GM12878 (cell line): ENCODE measurements at regions not wholly inside any gene's neighbourhood (a gene's known extent, or its start where the extent isn't known, plus 50 kb on each side); places are given as distances from the start of the nearest gene placed in this dataset.

Source experiments
- ATAC-seq: fragments of 200-7000 bp; cut with Tn5 transposase; 3 replicates; pipeline ENCODE4 v1.9.1; 2020; ENCODE audit warnings: mild to moderate bottlenecking, moderate library complexity
- BruUV-seq: library from RNA; stranded (reverse); fragments of 400-500 nt; replicated peaks from 2 replicates; lab custom pipeline; 2021; lab: Mats Ljungman, UMichigan
- CTCF ChIA-PET: fragments of 300-600 bp; sonication (Branson Sonifier 250); formaldehyde crosslinking; extraction: SDS; loops from one replicate; lab custom pipeline; 2021; ENCODE audit warnings: inconsistent platforms; lab: Yijun Ruan, JAX
- POLR2A ChIA-PET: fragments of 350-600 bp; formaldehyde crosslinking; extraction: SDS; loops from one replicate; lab custom pipeline; 2021; ENCODE audit warnings: inconsistent platforms; lab: Charles Lee
- RAD21 ChIA-PET: fragments of 300-600 bp; sonication (Branson Sonifier 250); formaldehyde crosslinking; loops from one replicate; lab custom pipeline; 2023; ENCODE audit warnings: antibody characterized with exemption; ENCODE audit not compliant: unreplicated experiment; lab: Charles Lee
- SMC1A ChIA-PET: fragments of 300-600 bp; sonication (Branson Sonifier 250); formaldehyde crosslinking; loops from one replicate; lab custom pipeline; 2023; ENCODE audit not compliant: unreplicated experiment, uncharacterized antibody; lab: Charles Lee
- DNase-seq: peaks from one replicate; pipeline ENCODE4 v3.0.0-alpha.2; 2011; ENCODE audit warnings: low read depth, low spot score
- FAIRE-seq: peaks from 3 replicates; lab custom pipeline; 2011; peaks lifted over from hg19 to GRCh38; lab: Jason Lieb, UNC
- H2AFZ ChIP-seq: 2 replicates; pipeline ENCODE4 v1.6.0; 2011; ENCODE audit warnings: low read depth, low read length, control low read depth; ENCODE audit not compliant: control insufficient read depth
- H3K27ac ChIP-seq: 2 replicates; pipeline ENCODE4 v1.5.1; 2011; ENCODE audit warnings: control low read depth; ENCODE audit not compliant: control insufficient read depth, insufficient read depth
- H3K27me3 ChIP-seq, 2 experiments: replicated peaks in 1 of 2; 2 replicates each; pipeline versions ENCODE4 v1.6.0 to v1.6.1; 2011; ENCODE audit warnings: low read length in 1 of 2; ENCODE audit not compliant: control insufficient read depth in 2 of 2, insufficient read depth in 2 of 2
- H3K36me3 ChIP-seq, 2 experiments: 2 replicates each; pipeline ENCODE4 v1.5.1; 2011; ENCODE audit warnings: low read length in 1 of 2; ENCODE audit not compliant: control insufficient read depth in 2 of 2, insufficient read depth in 2 of 2
- H3K4me1 ChIP-seq: 2 replicates; pipeline ENCODE4 v1.6.1; 2011; ENCODE audit warnings: mild to moderate bottlenecking, low read length, moderate library complexity, mixed read lengths; ENCODE audit not compliant: control insufficient read depth, insufficient read depth
- H3K4me2 ChIP-seq: 2 replicates; pipeline ENCODE4 v1.6.0; 2011; ENCODE audit warnings: control low read depth; ENCODE audit not compliant: control insufficient read depth, insufficient read depth
- H3K4me3 ChIP-seq: fragments of 200-600 bp; sonication (generic); 2 replicates; pipeline ENCODE4 v1.5.1; 2016
- H3K79me2 ChIP-seq: 2 replicates; pipeline ENCODE4 v1.6.0; 2011; ENCODE audit warnings: low read length; ENCODE audit not compliant: control insufficient read depth, insufficient read depth
- H3K9ac ChIP-seq: 2 replicates; pipeline ENCODE4 v1.8.0; 2011; ENCODE audit warnings: low read length, control low read depth, mixed read lengths; ENCODE audit not compliant: control insufficient read depth, insufficient read depth
- H3K9me3 ChIP-seq: replicated peaks from 3 replicates; pipeline ENCODE4 v1.5.1; 2011; ENCODE audit warnings: mild to moderate bottlenecking, low read length; ENCODE audit not compliant: control insufficient read depth, insufficient read depth
- H4K20me1 ChIP-seq: 2 replicates; pipeline ENCODE4 v1.6.0; 2011; ENCODE audit not compliant: control insufficient read depth, insufficient read depth
- BACH1 ChIP-seq: fragments of 450-650 bp; IDR thresholded peaks from 2 replicates; pipeline ENCODE4 v1.6.1; 2017; ENCODE audit warnings: mild to moderate bottlenecking, borderline replicate concordance
- BMI1 ChIP-seq: fragments of 450-650 bp; IDR thresholded peaks from 2 replicates; pipeline ENCODE4 v1.6.1; 2016; ENCODE audit warnings: mild to moderate bottlenecking, moderate library complexity, borderline replicate concordance
- CUX1 ChIP-seq: IDR thresholded peaks from 2 replicates; pipeline ENCODE4 v1.6.1; 2012; ENCODE audit warnings: improper control_type of control experiment, low read depth, low read length; ENCODE audit not compliant: insufficient replicate concordance
- EED ChIP-seq: sonication (generic); IDR thresholded peaks from 2 replicates; pipeline ENCODE4 v1.6.1; 2016; ENCODE audit warnings: antibody characterized with exemption, low read depth
- EP300 ChIP-seq, 2 experiments: fragments of 150-350 bp in 1 of 2; IDR thresholded peaks; 2 replicates each; pipeline ENCODE4 v1.6.1; 2011 to 2012; ENCODE audit warnings: low read depth in 2 of 2, low read length in 2 of 2, borderline replicate concordance in 1 of 2, improper control_type of control experiment in 1 of 2, inconsistent platforms in 1 of 2; ENCODE audit not compliant: control insufficient read depth in 1 of 2
- ESRRA ChIP-seq: IDR thresholded peaks from 2 replicates; pipeline ENCODE4 v1.6.1; 2012; ENCODE audit warnings: mild to moderate bottlenecking, low read length, improper control_type of control experiment
- KAT2A ChIP-seq: conservative IDR thresholded peaks from 2 replicates; pipeline ENCODE4 v1.6.1; 2011; ENCODE audit warnings: low read depth, low read length; ENCODE audit not compliant: control insufficient read depth
- PML ChIP-seq: IDR thresholded peaks from 2 replicates; pipeline ENCODE4 v1.6.1; 2012; ENCODE audit warnings: low read length, inconsistent platforms
- RB1 ChIP-seq: fragments of 450-650 bp; formaldehyde crosslinking; IDR thresholded peaks from 2 replicates; pipeline ENCODE4 v1.6.1; 2017; ENCODE audit warnings: mild to moderate bottlenecking, borderline replicate concordance
- RELB ChIP-seq: fragments of 450-650 bp; IDR thresholded peaks from 2 replicates; pipeline ENCODE4 v1.6.1; 2017; ENCODE audit warnings: low read depth, mild to moderate bottlenecking, moderate library complexity
- SIX5 ChIP-seq: IDR thresholded peaks from 2 replicates; pipeline ENCODE4 v1.6.1; 2011; ENCODE audit warnings: mild to moderate bottlenecking, low read depth, low read length, moderate library complexity; ENCODE audit not compliant: severe bottlenecking
- YBX1 ChIP-seq: fragments of 450-650 bp; IDR thresholded peaks from 2 replicates; pipeline ENCODE4 v1.6.1; 2016; ENCODE audit warnings: antibody characterized with exemption
- ZNF207 ChIP-seq: fragments of 450-650 bp; IDR thresholded peaks from 2 replicates; pipeline ENCODE4 v1.6.1; 2014; ENCODE audit warnings: antibody characterized with exemption, mild to moderate bottlenecking, borderline replicate concordance
- ZNF622 ChIP-seq: fragments of 450-650 bp; IDR thresholded peaks from 2 replicates; pipeline ENCODE4 v1.6.1; 2017; ENCODE audit warnings: mild to moderate bottlenecking, inconsistent platforms
- WGBS: methylation state at CpG from one replicate; pipeline ENCODE4 v1.1.6; 2016; ENCODE audit warnings: low lambda C conversion rate; ENCODE audit not compliant: insufficient replicate concordance, insufficient coverage; ENCODE audit errors: missing lambda C conversion rate; 5-methylcytosine and 5-hydroxymethylcytosine counted together
- in situ Hi-C: fragments of 300-500 bp; cut with MboI; formaldehyde crosslinking; loops from 9 replicates; pipeline ENCODE4 v1.14.3; 2018; ENCODE audit warnings: mixed read lengths
- intact Hi-C: fragments of 100-400 bp; cut with micrococcal nuclease; formaldehyde crosslinking; loops from one replicate; pipeline ENCODE4 v1.14.2; 2022; ENCODE audit not compliant: unreplicated experiment
- TF ChIP-seq, protein P1 (sequence below): fragments of 150-350 bp; IDR thresholded peaks from 2 replicates; pipeline ENCODE4 v1.6.1; 2014; ENCODE audit warnings: mild to moderate bottlenecking, low read depth, low read length

GRCh38 chr5:147968855-147969254 lies 62.5 kb upstream of the C5orf46 start:
- no peaks in the 10 kb centered on the region for H4K20me1 ChIP-seq
- no peaks in the 10 kb centered on the region for H3K27me3 ChIP-seq
- ChIA-PET RAD21 (no interaction called here), POLR2A (no interaction called here), CTCF (no interaction called here), SMC1A (no interaction called here)
- H3K36me3 ChIP-seq, result no peaks in the 10 kb centered on the region
- DNase-seq (no peak), FAIRE-seq (no peak), ATAC-seq (no peak)
- H2AFZ ChIP-seq, result no peak overlapping the region
- no peaks in the 10 kb centered on the region for H3K4me1 ChIP-seq
- no peak overlapping the region for H3K9ac ChIP-seq
- no TSS peak for BruUV-seq
- in situ Hi-C loops (no loop called here), intact Hi-C loops (no loop called here)
- H3K79me2 ChIP-seq, result no peaks in the 10 kb centered on the region
- no peak overlapping the region for H3K4me2 ChIP-seq
- H3K9me3 ChIP-seq, result no peaks in the 10 kb centered on the region
- H3K4me3 ChIP-seq, result no peak overlapping the region
- 12% methylated on average over 4 of the region's 4 CpGs for WGBS
- TF ChIP-seq YBX1, result no peak
- TF ChIP-seq ESRRA, result no peak
- no peak for TF ChIP-seq EED
- no peak for TF ChIP-seq RELB
- no peak for TF ChIP-seq CUX1
- no peak for TF ChIP-seq ZNF207
- TF ChIP-seq BMI1, result no peak
- TF ChIP-seq, protein P1, sequence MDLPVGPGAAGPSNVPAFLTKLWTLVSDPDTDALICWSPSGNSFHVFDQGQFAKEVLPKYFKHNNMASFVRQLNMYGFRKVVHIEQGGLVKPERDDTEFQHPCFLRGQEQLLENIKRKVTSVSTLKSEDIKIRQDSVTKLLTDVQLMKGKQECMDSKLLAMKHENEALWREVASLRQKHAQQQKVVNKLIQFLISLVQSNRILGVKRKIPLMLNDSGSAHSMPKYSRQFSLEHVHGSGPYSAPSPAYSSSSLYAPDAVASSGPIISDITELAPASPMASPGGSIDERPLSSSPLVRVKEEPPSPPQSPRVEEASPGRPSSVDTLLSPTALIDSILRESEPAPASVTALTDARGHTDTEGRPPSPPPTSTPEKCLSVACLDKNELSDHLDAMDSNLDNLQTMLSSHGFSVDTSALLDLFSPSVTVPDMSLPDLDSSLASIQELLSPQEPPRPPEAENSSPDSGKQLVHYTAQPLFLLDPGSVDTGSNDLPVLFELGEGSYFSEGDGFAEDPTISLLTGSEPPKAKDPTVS, result no peak
- TF ChIP-seq PML, result no peak
- TF ChIP-seq KAT2A, result no peak
- TF ChIP-seq EP300 (IDR thresholded peaks at IDR 0.05; ENCODE audit: borderline replicate concordance in 1 of 2, control insufficient read depth in 1 of 2, low read depth in 2 of 2, low read length in 2 of 2), result no peak
- no peak for TF ChIP-seq SIX5
- TF ChIP-seq ZNF622, result no peak
- no peak for TF ChIP-seq RB1
- TF ChIP-seq BACH1, result no peak
- TF ChIP-seq, all 136 proteins: peak for 0
- no peak overlapping the region for H3K27ac ChIP-seq
